AG04449 (cell line): ENCODE measurements at regions not wholly inside any gene's neighbourhood (a gene's known extent, or its start where the extent isn't known, plus 50 kb on each side); places are given as distances from the start of the nearest gene placed in this dataset.

ENCODE experiments used
- CTCF ChIA-PET: fragments of 350-600 bp; formaldehyde crosslinking; extraction: SDS; loops from one replicate; lab custom pipeline; 2021; ENCODE audit warnings: antibody characterized with exemption; lab: Yijun Ruan, JAX
- POLR2A ChIA-PET: fragments of 400-600, 350-600 bp; formaldehyde crosslinking; extraction: SDS; loops from one replicate; lab custom pipeline; 2020; ENCODE audit warnings: antibody characterized with exemption, inconsistent platforms; lab: Yijun Ruan, JAX
- DNase-seq: peaks from one replicate; pipeline ENCODE4 v3.0.0-alpha.2; 2010; ENCODE audit warnings: low read depth, low spot score
- H3K4me3 ChIP-seq: 2 replicates; pipeline ENCODE4 v1.5.1; 2011; ENCODE audit warnings: low read depth, mild to moderate bottlenecking, control low read depth, low read length
- CTCF ChIP-seq: IDR thresholded peaks from one replicate; pipeline ENCODE4 v1.5.1; 2011; ENCODE audit warnings: mild to moderate bottlenecking, moderate library complexity, low read length, control low read depth, inconsistent platforms; ENCODE audit not compliant: insufficient read depth; ENCODE audit errors: missing control alignments

- CTCF ChIA-PET: interaction anchor here (1.0 kb wide), 1 partner anchor 11 kb away, joined by 3 read pairs; no protein-coding TSS in a partner anchor
- POLR2A ChIA-PET: no interaction called here
- no peak overlapping the region for H3K4me3 ChIP-seq
- TF ChIP-seq CTCF: no peak
- no peak for DNase-seq
These were observed 471.3 kb downstream of the NPIPA7 start for GRCh38 chr16:16850274-16850673.

- no peak overlapping the region for H3K4me3 ChIP-seq
- no peak for TF ChIP-seq CTCF
- DNase-seq: no peak
- ChIA-PET CTCF (no interaction called here), POLR2A (no interaction called here)
These were observed 478.1 kb downstream of the NPIPA7 start for GRCh38 chr16:16857012-16857411.

GRCh38 chr16:16857603-16858283 is 478.8 kb downstream of the NPIPA7 start:
- DNase-seq: no peak
- H3K4me3 ChIP-seq: no peak overlapping the region
- ChIA-PET CTCF (no interaction called here), POLR2A (no interaction called here)
- TF ChIP-seq CTCF: no peak

- POLR2A ChIA-PET: no interaction called here
- peak; percentile 5 for DNase-seq
- no peak overlapping the region for H3K4me3 ChIP-seq
- peak; percentile 67 for TF ChIP-seq CTCF
- CTCF ChIA-PET: interaction anchor here (0.8 to 2.3 kb wide), 10 partner anchors 8 to 696 kb away, joined by 3 to 17 read pairs (median 3); no protein-coding TSS in a partner anchor
These were observed 482.6 kb downstream of the NPIPA7 start for GRCh38 chr16:16861546-16861945.

- no peak for TF ChIP-seq CTCF
- no peak for DNase-seq
- H3K4me3 ChIP-seq: no peak overlapping the region
- CTCF ChIA-PET: interaction anchor here (0.8 to 1.3 kb wide), 2 partner anchors 715 to 716 kb away, joined by 3 to 5 read pairs; no protein-coding TSS in a partner anchor
- POLR2A ChIA-PET: no interaction called here
These were observed 484.7 kb downstream of the NPIPA7 start for GRCh38 chr16:16863672-16864071.

- no peak for TF ChIP-seq CTCF
- no peak for DNase-seq
- no peak overlapping the region for H3K4me3 ChIP-seq
- CTCF ChIA-PET: interaction anchor here (0.7 to 1.3 kb wide), 4 partner anchors 10 to 715 kb away, joined by 3 to 5 read pairs (median 4); no protein-coding TSS in a partner anchor
- POLR2A ChIA-PET: no interaction called here
These were observed 485.6 kb downstream of the NPIPA7 start for GRCh38 chr16:16864536-16864935.
